ENCODE measurements at regions not wholly inside any gene's neighbourhood (a gene's known extent, or its start where the extent isn't known, plus 50 kb on each side); places are given as distances from the start of the nearest gene placed in this dataset.
"Not testable (repeated sequence)": the region's sequence is repeated elsewhere in the genome, so short reads cannot be mapped to it uniquely, and the experiment has no call there.

- TF ChIP-seq, protein P1, sequence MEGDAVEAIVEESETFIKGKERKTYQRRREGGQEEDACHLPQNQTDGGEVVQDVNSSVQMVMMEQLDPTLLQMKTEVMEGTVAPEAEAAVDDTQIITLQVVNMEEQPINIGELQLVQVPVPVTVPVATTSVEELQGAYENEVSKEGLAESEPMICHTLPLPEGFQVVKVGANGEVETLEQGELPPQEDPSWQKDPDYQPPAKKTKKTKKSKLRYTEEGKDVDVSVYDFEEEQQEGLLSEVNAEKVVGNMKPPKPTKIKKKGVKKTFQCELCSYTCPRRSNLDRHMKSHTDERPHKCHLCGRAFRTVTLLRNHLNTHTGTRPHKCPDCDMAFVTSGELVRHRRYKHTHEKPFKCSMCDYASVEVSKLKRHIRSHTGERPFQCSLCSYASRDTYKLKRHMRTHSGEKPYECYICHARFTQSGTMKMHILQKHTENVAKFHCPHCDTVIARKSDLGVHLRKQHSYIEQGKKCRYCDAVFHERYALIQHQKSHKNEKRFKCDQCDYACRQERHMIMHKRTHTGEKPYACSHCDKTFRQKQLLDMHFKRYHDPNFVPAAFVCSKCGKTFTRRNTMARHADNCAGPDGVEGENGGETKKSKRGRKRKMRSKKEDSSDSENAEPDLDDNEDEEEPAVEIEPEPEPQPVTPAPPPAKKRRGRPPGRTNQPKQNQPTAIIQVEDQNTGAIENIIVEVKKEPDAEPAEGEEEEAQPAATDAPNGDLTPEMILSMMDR (IDR thresholded peaks at IDR 0.05): not testable (repeated sequence)
- not testable (repeated sequence) for TF ChIP-seq POLR2A (IDR thresholded peaks at IDR 0.05)
These were observed 185.1 kb upstream of the CXADR start for GRCh38 chr21:17327715-17328114.
